NCI-H526 (cell line): ENCODE measurements at regions not wholly inside any gene's neighbourhood (a gene's known extent, or its start where the extent isn't known, plus 50 kb on each side); places are given as distances from the start of the nearest gene placed in this dataset.
"Not testable (repeated sequence)": the region's sequence is repeated elsewhere in the genome, so short reads cannot be mapped to it uniquely, and the experiment has no call there.

ENCODE experiments used
- DNase-seq, 2 experiments: peaks; one replicate each; lab custom pipeline; 2025; lab: John Stamatoyannopoulos, UW

- not testable (repeated sequence) for DNase-seq
These were observed 76.4 kb upstream of the TMSB4Y start for GRCh38 chrY:13627323-13627722.

- no peak for DNase-seq
These were observed 87.8 kb upstream of the TMSB4Y start for GRCh38 chrY:13615943-13616304.

- DNase-seq: no peak
These were observed 88.3 kb upstream of the TMSB4Y start for GRCh38 chrY:13615301-13615942.

- no peak for DNase-seq
These were observed 90.8 kb upstream of the TMSB4Y start for GRCh38 chrY:13612916-13613315.

GRCh38 chrY:13611965-13612364, 91.7 kb upstream of the TMSB4Y start:
- DNase-seq: no peak

- no peak for DNase-seq
These were observed 111.2 kb upstream of the TMSB4Y start for GRCh38 chrY:13592450-13592849.

GRCh38 chrY:13570931-13571330, 91.1 kb upstream of the UTY start:
- DNase-seq: peak in 1 of 2 experiments; percentile 17

- DNase-seq: no peak
These were observed 87.4 kb upstream of the UTY start for GRCh38 chrY:13567186-13567585.

GRCh38 chrY:13554949-13555348, 75.1 kb upstream of the UTY start:
- no peak for DNase-seq

- DNase-seq: no peak
These were observed 72.7 kb upstream of the UTY start for GRCh38 chrY:13552393-13553116.

GRCh38 chrY:13551246-13551645, 71.4 kb upstream of the UTY start:
- DNase-seq: no peak

GRCh38 chrY:13544491-13544890, 64.7 kb upstream of the UTY start:
- DNase-seq: no peak

GRCh38 chrY:13537919-13538318, 58.1 kb upstream of the UTY start:
- DNase-seq: no peak
